ENCODE measurements at regions not wholly inside any gene's neighbourhood (a gene's known extent, or its start where the extent isn't known, plus 50 kb on each side); places are given as distances from the start of the nearest gene placed in this dataset.

DNA sequence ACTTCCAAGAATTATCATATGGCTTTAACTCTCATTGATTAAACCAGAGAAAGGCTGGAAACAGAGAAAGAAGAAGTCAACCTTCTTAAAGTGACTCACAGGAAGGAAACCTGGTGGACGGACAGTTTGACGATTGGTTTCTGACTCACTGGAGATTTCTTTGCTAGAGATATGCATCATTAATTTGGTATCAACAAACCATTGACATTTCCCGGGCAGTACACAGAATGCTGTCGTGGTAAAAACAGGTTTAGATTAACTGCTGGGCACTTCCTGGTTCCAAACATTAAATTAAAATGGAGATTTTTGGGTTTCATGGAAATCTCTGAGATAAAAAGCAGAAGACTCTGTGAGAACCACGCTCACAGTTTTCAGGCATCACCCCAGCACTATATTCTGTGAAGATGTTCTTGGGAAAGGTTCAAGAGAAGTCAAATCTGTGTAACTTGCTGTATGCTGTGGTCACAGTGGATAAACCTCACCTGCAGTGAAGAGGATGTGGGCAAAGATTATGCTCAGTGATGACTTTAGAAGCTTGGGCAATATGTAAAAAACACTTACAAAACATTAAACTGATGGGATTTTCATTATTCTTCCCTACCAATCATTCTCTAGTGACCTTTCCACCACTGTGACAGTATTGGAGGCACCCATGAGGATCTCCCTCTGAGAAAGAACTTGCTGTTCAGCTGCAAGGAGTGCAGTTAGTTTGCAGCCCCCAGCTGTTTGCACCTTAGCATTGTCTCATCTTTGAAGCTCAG is 61.1 kb upstream of the CD44 start:
- peak; percentile 62 for DNase-seq (ENCODE audit: low read depth)

DNA sequence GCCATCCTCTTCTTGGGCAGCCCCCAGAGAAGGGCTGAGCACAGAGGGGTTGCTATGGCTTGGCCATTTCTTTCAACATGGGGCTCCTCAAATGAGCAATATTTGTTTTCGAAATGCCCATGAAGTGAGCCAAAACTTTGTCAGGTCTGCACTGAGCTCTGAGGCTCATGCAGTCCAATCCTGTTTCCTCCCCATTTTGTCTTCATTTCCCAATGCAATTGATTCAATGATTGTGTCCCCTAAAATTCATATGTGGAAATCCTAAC is 60.6 kb upstream of the CD44 start:
- no peak for DNase-seq (ENCODE audit: low read depth)

DNA sequence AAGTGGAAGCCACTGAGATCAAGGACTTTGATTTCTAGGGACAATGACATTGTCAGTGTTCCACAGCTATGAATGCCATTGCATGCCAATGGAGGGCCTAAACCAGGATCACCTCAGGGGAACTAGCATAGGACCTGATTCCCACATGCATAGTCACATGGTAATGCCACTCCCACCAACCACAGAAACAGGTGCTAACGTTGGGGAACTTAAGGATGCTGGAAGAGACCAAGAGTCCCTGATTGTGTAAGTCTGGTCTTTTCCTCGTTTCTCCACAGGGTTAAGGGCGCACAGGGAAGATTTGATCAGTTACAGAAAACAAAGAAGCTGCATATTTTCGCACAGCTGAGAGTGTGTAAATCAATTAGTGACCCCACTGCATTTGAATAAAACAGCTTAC is 59.4 kb upstream of the CD44 start:
- DNase-seq (ENCODE audit: low read depth), result no peak

GRCh38 chr11:35082321-35083180 is 56.4 kb upstream of the CD44 start:
- peak; percentile 83 for DNase-seq (ENCODE audit: low read depth)

DNA sequence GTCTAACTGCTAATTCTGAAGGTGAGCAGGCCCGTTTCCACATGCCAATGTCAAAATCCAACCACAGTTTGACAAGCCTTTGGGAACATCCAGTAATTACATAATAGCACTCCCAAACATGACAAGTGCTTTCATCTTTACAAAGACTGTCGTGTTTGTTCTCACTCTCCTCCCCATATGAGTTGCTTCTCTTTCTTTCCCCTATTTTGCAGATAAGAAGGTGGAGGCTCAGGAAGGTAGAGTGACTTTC is 55.9 kb upstream of the CD44 start:
- no peak for DNase-seq (ENCODE audit: low read depth)

DNA sequence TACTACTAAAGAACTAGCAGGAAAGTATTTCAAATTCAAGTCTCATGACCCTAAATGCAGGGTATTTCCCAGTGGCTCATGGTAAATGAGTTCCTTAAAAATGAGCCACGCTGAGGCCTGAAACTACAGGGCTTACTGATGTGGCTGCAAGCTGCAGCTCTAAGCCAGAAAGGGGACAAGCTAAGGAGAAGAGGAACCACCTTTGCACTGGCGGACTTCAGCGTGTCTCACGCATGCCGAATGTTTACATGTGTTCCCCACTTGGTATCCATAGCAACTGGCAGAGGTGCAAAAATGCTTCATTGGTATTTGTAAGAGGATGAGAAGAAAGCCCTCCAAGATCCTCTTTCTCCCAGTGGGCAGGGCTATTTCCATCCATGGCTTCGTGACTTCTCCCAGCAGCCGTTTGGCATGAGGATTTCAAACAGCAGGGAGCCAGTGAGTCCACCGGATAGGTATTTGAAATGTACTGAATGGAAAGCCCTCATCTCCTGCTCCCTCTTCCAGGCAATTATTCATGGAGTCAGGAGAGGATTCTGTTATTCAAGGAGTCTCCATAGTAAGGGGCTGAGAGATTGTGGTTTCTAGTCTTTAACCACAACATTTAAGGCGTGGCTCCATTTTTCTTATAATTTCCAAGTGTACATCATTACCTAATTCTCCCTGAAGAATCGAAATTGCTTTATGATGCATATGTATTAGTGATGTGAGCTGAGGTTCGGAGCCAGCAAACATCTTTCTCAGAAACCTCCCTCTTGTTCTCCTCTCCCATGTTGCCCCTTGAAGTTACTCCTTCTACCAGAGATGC is 55.3 kb upstream of the CD44 start:
- DNase-seq (ENCODE audit: low read depth), result peak; percentile 76

GRCh38 chr11:35084817-35085440 is 54.0 kb upstream of the CD44 start:
- no peak for DNase-seq (ENCODE audit: low read depth)

DNA sequence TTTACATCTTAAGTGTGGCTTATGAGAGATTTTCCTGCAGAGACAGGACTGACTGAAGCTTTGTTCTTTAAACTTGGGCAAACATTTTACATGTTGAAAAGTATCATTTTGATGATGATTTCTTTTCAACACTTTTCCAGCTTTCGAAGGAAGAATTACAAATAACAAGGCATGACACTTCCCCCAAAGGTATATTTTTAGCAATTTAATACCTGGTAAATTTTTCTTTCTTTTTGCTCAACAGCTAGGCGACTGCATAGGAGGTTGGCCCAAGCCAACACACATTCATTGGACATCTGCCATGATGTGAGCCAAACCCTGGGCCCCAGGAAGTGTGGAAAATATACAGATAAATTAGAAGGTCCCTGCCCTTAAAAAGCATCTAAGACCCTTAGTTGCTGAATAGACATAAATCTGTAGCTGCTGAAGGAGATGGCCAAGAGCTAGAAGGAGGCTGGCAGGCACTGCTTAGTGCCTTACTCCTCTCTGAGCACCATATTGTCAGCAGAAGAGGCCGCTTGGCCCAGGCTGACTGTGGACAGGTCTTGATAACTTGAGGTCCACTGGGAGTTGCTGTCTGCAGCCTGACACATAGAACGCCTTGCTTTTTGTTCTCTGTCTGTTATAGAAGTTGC is 53.3 kb upstream of the CD44 start:
- no peak for DNase-seq (ENCODE audit: low read depth)

- DNase-seq (ENCODE audit: low read depth), result no peak
Observed at GRCh38 chr11:35087648-35088047, 51.3 kb upstream of the CD44 start.

GRCh38 chr11:35088226-35088625 is 50.7 kb upstream of the CD44 start:
- no peak for DNase-seq (ENCODE audit: low read depth)

DNA sequence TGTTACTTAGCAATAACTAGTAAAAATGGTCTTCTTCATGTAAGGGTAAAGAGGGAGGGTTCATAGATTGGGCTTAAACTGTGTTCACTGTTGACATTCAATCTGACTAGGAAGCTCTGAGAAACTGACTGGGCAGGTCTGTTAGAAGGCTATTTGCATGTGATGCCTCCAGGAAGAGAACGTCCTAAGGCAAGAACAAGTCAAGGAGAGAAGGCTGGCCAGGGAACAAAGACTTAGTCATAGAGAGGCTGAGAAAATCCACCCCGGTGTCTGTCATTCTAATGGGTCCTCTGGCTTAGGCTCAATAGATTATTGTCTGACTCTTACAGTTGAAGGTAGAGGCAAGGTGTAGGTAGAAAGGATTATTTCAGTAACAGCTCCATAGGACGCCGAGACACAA is 50.3 kb upstream of the CD44 start:
- no peak for DNase-seq (ENCODE audit: low read depth)

Data from T-helper 22 cell (primary cell).